Renal cortex interstitium (tissue), 11 donors: ENCODE measurements at regions not wholly inside any gene's neighbourhood (a gene's known extent, or its start where the extent isn't known, plus 50 kb on each side); places are given as distances from the start of the nearest gene placed in this dataset.

Experiments
- DNase-seq, 11 donors: peaks; one replicate each; pipeline ENCODE4 v3.0.0-alpha.2; 2013; ENCODE audit warnings: low read depth in 9 of 11, low spot score in 4 of 11; ENCODE audit errors: extremely low read depth in 1 of 11

DNA sequence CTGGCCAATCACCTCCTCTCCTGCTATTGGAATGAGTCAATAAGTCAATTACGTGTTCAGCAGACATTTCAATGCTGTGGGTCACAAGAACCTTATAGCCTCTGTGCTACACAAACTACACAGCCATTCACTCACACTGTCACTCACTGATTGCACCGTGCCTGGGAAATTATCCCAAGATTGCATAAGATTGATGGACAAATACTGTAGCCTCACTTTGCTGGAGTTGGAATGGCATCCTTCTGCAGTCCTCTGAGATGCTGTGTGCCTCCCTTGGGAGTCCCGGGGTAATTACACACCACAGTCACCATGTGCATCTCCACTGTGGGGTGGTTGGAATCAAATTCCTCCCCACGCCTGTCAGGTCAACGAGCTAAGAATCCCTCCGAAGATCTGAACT, 358.7 kb upstream of the MGMT start:
- no peak for DNase-seq

DNA sequence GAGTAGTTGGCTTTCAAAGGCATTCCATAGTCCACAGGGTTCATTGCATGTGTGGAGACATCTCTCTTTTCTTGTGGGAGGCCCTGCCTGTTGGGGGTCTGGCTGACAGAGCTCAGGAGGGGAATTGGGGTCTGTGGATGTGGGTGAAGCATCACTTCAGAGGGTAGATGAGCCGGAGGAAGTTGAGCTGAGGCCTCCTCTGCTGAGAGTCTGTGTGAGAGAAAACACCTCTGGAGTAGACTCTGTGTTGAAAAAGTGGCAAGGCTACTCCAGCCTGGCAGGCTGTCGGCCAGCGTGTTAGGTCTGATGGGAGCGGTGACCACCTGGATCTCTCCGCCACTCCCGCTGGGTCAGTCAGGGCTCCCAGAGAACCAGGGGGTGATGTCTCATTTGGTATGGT, 358.0 kb upstream of the MGMT start:
- DNase-seq = no peak

- DNase-seq = no peak
Observed at GRCh38 chr10:129110780-129111179, 356.3 kb upstream of the MGMT start.

GRCh38 chr10:129111922-129112321, 355.1 kb upstream of the MGMT start:
- DNase-seq = no peak

DNA sequence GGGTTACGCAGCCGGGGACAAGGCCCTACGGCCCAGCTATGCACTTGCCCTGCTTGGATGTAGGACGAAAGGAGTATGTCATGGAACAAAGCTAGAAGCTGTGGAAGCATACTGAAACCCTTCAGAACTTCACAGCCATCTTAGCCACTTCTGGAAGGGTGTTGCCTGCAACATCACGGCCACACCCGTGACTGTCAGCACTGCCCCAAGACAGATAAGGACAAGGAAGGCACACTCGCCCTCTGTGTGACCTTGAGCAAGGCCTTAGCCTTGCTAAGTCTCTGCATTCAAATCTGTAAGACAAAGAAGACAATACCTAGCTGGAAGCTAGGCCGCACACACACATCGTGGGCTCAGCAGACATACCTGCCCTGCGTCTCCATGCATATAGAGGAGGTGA, 352.5 kb upstream of the MGMT start:
- DNase-seq = no peak

GRCh38 chr10:129116371-129116770, 350.7 kb upstream of the MGMT start:
- no peak for DNase-seq

GRCh38 chr10:129120441-129120840, 346.6 kb upstream of the MGMT start:
- DNase-seq = no peak

DNA sequence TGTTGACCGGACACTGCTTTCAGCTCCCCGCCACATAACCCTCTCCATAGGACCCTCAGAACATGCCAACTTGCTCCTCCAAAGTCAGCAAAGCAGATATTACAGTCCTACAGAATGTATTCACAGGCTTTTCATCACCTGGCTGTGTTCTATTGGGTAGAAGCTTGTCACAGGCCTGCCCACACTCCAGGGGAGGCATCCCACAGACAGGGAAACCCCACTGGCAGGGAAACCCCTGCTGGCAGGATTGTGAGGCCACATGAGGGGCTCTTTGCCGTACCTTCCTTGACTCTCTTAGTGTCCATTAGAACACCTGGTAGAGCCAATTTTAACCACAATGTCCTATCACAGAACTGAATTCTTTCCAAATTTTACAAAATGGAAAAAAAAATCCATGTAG, 344.2 kb upstream of the MGMT start:
- no peak for DNase-seq

DNA sequence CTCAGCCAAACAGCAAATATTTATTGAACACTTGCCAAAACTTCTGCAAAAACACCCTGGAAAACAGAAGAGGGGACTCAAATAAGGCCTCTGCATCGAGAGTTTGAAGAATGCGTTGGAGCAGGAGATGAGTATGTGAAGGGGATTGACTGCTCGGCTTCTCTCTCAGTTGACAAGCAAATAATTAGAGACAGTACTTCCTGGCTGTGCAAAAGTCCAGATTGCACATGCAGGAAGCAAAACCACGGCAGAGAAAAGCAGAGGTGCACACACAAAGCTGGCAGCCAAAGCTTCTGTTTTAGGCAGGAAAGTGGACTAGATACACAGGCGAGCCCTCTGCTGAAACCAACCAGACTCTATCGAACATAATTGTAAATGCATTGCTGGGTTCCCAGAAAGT, 343.6 kb upstream of the MGMT start:
- DNase-seq = no peak

DNA sequence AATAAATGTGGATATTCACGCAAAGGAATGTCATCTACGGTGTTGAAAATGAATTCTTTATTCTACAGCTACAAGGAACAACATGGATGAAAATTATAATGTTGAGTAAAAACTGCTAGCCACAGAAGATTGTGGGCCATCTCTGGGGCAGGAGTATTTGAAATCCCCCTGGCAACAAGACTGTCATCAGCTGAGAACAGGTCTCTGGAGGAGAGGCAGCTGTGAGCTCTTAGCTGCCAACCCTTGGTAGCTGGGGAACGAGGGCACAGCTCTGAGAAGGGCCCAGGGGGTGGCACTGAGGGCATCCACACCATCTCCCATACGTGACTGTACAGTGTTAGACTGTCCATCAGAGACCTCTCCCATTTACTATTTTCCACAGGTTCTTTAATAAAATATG, 340.1 kb upstream of the MGMT start:
- DNase-seq = no peak

DNA sequence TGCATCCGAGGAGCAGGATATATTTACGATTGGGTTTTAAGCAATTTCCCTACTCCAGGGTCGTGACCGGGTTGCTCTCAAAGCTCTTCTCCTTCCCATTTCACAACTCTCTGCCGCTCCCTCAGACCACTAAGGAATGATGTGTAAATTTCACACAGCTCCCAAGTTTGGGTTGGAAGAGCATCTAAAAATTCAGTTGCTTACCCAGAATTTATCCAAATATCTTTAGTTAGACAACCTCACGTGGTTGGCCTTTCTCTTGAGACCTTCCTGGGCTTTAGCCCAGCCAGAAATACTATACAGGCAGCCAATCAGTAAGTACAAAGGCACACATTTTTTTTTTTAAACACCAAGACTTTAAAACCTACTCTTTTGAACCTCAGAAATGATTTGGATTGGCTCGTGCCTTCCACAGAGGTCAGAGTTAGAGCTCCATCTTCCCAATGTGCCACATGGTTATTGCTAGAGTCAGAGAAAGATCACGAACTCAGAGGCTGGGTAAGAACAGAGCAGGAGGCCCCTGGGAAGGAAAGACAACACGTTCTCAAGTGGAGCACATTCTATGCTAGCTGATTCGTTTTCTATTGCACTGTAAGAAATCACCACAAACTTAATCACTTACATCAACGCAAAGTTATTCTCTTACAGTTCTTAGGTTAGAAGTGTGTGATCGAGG, 335.4 kb upstream of the MGMT start:
- DNase-seq = no peak

DNA sequence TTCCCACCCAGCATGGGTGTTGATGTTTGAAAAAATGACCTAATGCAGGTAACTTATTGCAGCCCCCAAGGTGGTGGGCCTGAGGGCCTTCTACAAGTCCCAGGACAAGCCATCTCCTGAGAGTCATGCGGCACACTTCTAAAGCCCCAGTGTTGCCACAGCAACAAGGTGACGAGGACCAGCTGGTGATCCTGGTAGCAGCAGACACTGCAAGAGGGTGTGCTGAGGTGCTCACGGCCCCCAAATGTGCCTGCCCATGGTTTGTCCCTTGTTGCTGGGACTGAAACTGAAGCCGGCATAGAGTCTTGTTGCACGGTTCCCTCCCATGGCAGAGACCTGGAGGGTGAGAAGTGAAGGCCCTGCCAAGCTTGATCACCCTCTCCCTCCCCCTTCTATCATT, 333.2 kb upstream of the MGMT start:
- DNase-seq = peak in 3 of 11 donors; percentile 12 to 43 (median 39)

- DNase-seq = no peak
Observed at GRCh38 chr10:129134371-129134770, 332.7 kb upstream of the MGMT start.

- no peak for DNase-seq
Observed at GRCh38 chr10:129135624-129136023, 331.4 kb upstream of the MGMT start.

GRCh38 chr10:129136074-129136473, 331.0 kb upstream of the MGMT start:
- DNase-seq = no peak

- no peak for DNase-seq
Observed at GRCh38 chr10:129136951-129137350, 330.1 kb upstream of the MGMT start.

- no peak for DNase-seq
Observed at GRCh38 chr10:129140921-129141885, 325.8 kb upstream of the MGMT start.

DNA sequence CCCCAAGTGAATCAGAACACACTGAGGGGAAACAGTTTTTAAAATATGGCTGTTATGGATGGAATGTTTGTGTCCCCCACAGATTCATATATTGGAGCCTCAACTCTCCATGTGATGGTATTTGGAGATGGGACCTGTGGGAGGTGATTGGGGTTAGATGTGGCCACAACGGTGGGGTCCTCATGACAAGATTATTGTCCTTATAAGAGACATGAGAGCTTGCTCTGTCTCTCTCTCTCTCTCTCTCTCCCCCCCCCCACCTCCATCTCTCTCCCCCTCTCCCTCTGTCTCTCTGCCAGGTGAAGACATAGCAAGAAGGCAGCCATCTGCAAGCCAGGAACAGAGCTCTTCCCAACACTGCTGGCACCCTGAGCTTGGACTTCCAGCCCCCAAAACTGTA, 315.8 kb upstream of the MGMT start:
- DNase-seq = no peak

DNA sequence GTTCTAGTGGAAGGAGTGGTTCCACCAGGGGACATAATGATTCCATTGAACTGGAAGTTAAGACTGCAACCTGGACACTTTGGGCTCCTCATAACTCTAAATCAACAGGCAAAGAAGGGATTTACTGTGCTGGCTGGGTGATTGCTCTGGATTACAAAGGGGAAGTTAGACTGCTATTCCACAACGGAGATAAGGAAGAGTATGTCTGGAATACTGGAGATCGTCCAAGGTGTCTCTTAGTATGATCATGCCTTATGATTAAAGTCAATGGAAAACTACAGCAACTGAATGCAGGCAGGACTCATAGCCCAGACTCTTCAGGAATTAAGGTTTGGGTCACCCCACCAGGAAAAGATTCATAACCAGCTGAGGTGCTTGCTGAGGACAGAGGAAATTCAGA, 310.6 kb upstream of the MGMT start:
- DNase-seq = no peak

GRCh38 chr10:129157185-129157584, 309.9 kb upstream of the MGMT start:
- DNase-seq = no peak

- peak in 5 of 11 donors; percentile 16 to 51 (median 29) for DNase-seq
Observed at GRCh38 chr10:129161150-129161549, 305.9 kb upstream of the MGMT start.
